IPS-20b (cell line): ENCODE measurements at regions not wholly inside any gene's neighbourhood (a gene's known extent, or its start where the extent isn't known, plus 50 kb on each side); places are given as distances from the start of the nearest gene placed in this dataset.
"Not testable (repeated sequence)": the region's sequence is repeated elsewhere in the genome, so short reads cannot be mapped to it uniquely, and the experiment has no call there.

Source experiments
- H3K27ac ChIP-seq: one replicate; pipeline ENCODE4 v1.5.1; 2013; ENCODE audit warnings: low read length
- H3K27me3 ChIP-seq: 2 replicates; pipeline ENCODE4 v1.6.1; 2013; ENCODE audit warnings: mild to moderate bottlenecking, low read length, inconsistent platforms; ENCODE audit not compliant: insufficient read depth
- H3K36me3 ChIP-seq: 2 replicates; pipeline ENCODE4 v1.6.1; 2013; ENCODE audit warnings: low read depth, mild to moderate bottlenecking, inconsistent platforms, low read length, moderate library complexity; ENCODE audit not compliant: insufficient read depth
- H3K4me1 ChIP-seq: 2 replicates; pipeline ENCODE4 v1.6.1; 2013; ENCODE audit warnings: mild to moderate bottlenecking, control low read depth, inconsistent platforms, low read length, moderate library complexity; ENCODE audit not compliant: insufficient read depth
- H3K4me3 ChIP-seq: 2 replicates; pipeline ENCODE4 v1.5.1; 2013; ENCODE audit warnings: mild to moderate bottlenecking, low read length, inconsistent platforms
- H3K9ac ChIP-seq: 2 replicates; pipeline ENCODE4 v1.6.1; 2013; ENCODE audit warnings: low read depth, mild to moderate bottlenecking, inconsistent platforms, low read length, moderate library complexity
- H3K9me3 ChIP-seq: 2 replicates; pipeline ENCODE4 v1.6.1; 2013; ENCODE audit warnings: mild to moderate bottlenecking, low read depth, low read length, inconsistent platforms; ENCODE audit not compliant: insufficient read depth

DNA sequence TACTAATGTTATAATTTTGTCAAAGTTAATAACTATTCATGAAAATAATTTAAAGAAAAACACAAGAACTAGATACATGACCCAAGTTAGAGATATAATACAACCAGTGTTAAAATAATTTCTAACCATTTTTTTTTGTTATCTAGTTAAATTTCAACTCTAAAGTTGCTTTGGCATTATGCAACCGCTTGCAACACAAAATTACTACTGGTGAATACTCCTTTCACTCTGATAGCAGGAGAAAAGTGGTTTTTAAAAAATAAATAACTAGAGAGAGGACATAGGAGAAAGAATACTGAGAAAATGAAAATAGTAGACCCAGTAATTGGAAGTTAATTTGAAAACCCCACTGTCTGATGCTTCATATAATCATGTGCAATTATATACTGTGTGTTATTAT is 622.4 kb upstream of the GRIN3A start:
- H3K9me3 ChIP-seq: peaks cover 13% of the 10 kb centered on the region
- H3K27ac ChIP-seq: no peak overlapping the region
- H3K27me3 ChIP-seq: no peaks in the 10 kb centered on the region

GRCh38 chr9:102355982-102356381 is 617.5 kb upstream of the GRIN3A start:
- H3K27ac ChIP-seq: no peak overlapping the region

More for the DNA sequence above, 622.4 kb upstream of the GRIN3A start:
- H3K9ac ChIP-seq: no peak overlapping the region
- H3K36me3 ChIP-seq: no peaks in the 10 kb centered on the region
- H3K4me1 ChIP-seq: no peaks in the 10 kb centered on the region
- no peak overlapping the region for H3K4me3 ChIP-seq

DNA sequence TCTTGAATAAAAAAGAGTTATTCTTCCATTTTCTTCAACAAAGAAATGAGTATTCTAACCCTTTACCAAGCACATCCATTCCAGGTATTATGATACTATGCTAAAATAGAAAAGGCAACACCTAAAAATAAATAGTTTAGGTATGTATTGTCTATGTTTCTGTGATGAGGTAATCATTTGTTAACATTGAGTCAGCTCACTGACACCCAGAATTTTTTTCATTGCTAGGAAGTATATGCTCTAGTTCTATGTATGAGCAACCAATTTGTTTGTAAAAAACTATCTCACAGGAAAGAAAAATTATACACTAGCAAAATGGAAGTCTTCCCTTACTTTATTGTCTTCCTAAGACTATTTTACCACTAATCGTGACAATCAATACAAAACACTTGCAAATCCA is 615.6 kb upstream of the GRIN3A start:
- no peak overlapping the region for H3K4me3 ChIP-seq
- H3K27me3 ChIP-seq: no peaks in the 10 kb centered on the region

More at GRCh38 chr9:102355982-102356381, 617.5 kb upstream of the GRIN3A start:
- Histone ChIP-seq H3K4me3 (no peak overlapping the region), H3K4me1 (no peaks in the 10 kb centered on the region), H3K9ac (no peak overlapping the region), H3K36me3 (no peaks in the 10 kb centered on the region), H3K27me3 (no peaks in the 10 kb centered on the region), H3K9me3 (peaks cover 15% of the 10 kb centered on the region)

DNA sequence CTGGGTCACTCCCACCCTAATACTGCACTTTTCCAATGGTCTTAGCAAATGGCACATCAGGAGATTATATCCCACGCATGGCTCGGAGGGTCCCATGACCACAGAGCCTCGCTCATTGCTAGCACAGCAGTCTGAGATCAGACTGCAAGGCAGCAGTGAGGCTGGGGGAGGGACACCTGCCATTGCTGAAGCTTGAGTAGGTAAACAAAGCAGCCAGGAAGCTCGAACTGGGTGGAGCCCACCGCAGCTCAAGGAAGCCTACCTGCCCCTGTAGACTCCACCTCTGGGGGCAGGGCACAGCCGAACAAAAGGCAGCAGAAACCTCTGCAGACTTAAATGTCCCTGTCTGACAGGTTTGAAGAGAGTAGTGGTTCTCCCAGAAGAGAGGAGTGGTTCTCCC is 599.0 kb upstream of the GRIN3A start:
- not testable (repeated sequence) for H3K9me3 ChIP-seq, H3K27me3 ChIP-seq, H3K36me3 ChIP-seq, H3K4me1 ChIP-seq, H3K9ac ChIP-seq, H3K27ac ChIP-seq, H3K4me3 ChIP-seq

More for the DNA sequence above, 615.6 kb upstream of the GRIN3A start:
- Histone ChIP-seq H3K27ac (no peak overlapping the region), H3K4me1 (no peaks in the 10 kb centered on the region), H3K36me3 (no peaks in the 10 kb centered on the region), H3K9me3 (peaks cover 15% of the 10 kb centered on the region), H3K9ac (no peak overlapping the region)

DNA sequence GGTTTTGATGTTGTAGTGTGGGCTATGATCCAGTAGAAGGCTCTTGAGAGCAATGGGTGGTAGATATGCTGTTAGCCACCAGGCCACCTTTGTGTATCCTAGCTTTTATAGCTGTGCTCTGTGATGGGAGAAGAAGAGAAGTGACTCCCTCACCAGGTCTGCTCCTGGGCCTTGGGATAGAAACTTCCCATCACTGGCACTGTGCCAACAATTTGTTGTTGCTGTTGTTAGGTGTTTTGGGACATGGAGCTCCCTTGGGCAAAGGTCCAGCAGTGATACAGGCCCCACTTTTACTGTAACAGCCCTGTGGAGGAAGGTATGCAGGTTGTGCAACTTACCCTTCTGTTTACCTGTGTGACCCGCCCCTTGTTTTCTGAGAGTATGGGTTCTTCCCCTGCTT is 570.9 kb upstream of the GRIN3A start:
- Histone ChIP-seq H3K9ac (no peak overlapping the region), H3K36me3 (no peaks in the 10 kb centered on the region), H3K27me3 (no peaks in the 10 kb centered on the region), H3K27ac (no peak overlapping the region), H3K9me3 (peaks cover 16% of the 10 kb centered on the region), H3K4me1 (0 out of 2 replicates have a peak, but pooled peaks cover 4% of the 10 kb centered on the region), H3K4me3 (no peak overlapping the region)

DNA sequence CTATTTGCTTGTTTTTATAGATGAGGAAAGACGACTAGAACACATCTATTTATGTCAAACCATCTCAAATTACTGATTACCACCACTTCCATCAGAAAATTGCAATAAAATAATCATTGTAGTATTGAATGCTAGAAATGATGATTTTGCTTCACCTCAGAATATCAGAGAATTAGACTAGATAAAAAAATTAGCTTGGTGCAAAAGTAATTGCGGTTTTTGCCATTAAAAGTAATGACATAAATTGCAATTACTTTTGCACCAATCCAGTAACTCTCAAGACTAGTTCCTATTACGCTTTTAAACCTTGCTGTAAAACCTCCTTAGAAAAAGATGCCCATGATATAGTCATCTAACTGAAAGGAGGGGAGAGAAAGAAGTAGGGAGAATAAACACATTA is 556.7 kb upstream of the GRIN3A start:
- H3K36me3 ChIP-seq: no peaks in the 10 kb centered on the region
- H3K27ac ChIP-seq: no peak overlapping the region
- no peak overlapping the region for H3K4me3 ChIP-seq
- H3K9ac ChIP-seq: no peak overlapping the region
- no peaks in the 10 kb centered on the region for H3K4me1 ChIP-seq
- no peaks in the 10 kb centered on the region for H3K9me3 ChIP-seq
- H3K27me3 ChIP-seq: no peaks in the 10 kb centered on the region

DNA sequence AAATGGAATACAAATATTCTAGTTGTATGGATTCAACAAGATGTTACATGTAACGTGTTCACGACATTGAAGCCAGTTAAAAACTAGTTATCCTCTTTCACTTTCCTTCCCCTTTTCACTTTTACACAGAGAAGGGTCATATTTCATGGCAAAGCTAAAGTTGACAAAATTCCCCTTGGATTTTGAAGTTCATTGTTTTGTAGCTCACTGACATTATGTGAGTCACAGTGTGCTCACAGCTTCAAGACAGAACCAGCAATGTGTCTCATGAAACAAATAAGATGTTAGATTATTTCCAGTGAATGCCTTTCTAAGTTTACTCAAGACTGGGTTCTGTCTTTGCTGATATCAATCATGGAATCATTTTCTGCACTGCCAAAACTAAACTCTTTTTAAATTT is 535.5 kb upstream of the GRIN3A start:
- no peaks in the 10 kb centered on the region for H3K4me1 ChIP-seq

GRCh38 chr9:102253099-102253498 is 514.7 kb upstream of the GRIN3A start:
- Histone ChIP-seq H3K27me3 (no peaks in the 10 kb centered on the region), H3K4me1 (no peaks in the 10 kb centered on the region), H3K27ac (no peak overlapping the region), H3K9ac (no peak overlapping the region), H3K36me3 (no peaks in the 10 kb centered on the region), H3K4me3 (no peak overlapping the region), H3K9me3 (no peaks in the 10 kb centered on the region)

More for the DNA sequence above, 535.5 kb upstream of the GRIN3A start:
- Histone ChIP-seq H3K9me3 (no peaks in the 10 kb centered on the region), H3K27me3 (no peaks in the 10 kb centered on the region), H3K36me3 (no peaks in the 10 kb centered on the region), H3K27ac (no peak overlapping the region), H3K9ac (no peak overlapping the region), H3K4me3 (no peak overlapping the region)

DNA sequence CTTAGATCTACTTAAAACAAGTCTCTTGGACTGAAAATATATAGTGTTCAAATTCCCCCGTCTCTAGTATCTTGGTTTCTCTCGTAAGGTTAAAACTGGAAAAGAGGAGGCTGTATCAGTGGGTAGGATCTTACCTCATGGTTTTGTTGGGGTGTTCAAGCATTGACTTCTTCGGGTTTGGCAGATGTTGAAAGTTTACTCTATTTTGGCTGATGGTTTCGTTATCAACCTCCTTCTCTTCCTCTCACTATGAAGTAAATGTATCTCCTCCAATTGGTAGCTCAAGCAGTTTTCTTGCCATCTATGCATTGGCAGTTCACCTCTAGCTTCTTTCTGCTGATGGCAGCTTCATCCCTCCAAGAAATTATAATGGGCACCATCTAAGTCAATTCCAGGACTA is 506.5 kb upstream of the GRIN3A start:
- no peaks in the 10 kb centered on the region for H3K36me3 ChIP-seq
- H3K4me3 ChIP-seq: no peak overlapping the region
- no peak overlapping the region for H3K9ac ChIP-seq
- H3K27ac ChIP-seq: no peak overlapping the region
- no peaks in the 10 kb centered on the region for H3K4me1 ChIP-seq
- H3K27me3 ChIP-seq: no peaks in the 10 kb centered on the region
- no peaks in the 10 kb centered on the region for H3K9me3 ChIP-seq

GRCh38 chr9:102237520-102237919 is 499.1 kb upstream of the GRIN3A start:
- no peak overlapping the region for H3K27ac ChIP-seq
- no peaks in the 10 kb centered on the region for H3K4me1 ChIP-seq
- H3K9me3 ChIP-seq: no peaks in the 10 kb centered on the region
- H3K9ac ChIP-seq: no peak overlapping the region
- no peaks in the 10 kb centered on the region for H3K27me3 ChIP-seq
- no peaks in the 10 kb centered on the region for H3K36me3 ChIP-seq
- H3K4me3 ChIP-seq: no peak overlapping the region

GRCh38 chr9:102237094-102237493 is 498.6 kb upstream of the GRIN3A start:
- no peak overlapping the region for H3K4me3 ChIP-seq
- no peaks in the 10 kb centered on the region for H3K27me3 ChIP-seq
- H3K4me1 ChIP-seq: no peaks in the 10 kb centered on the region
- H3K9me3 ChIP-seq: no peaks in the 10 kb centered on the region
- no peaks in the 10 kb centered on the region for H3K36me3 ChIP-seq
- no peak overlapping the region for H3K9ac ChIP-seq
- H3K27ac ChIP-seq: no peak overlapping the region

DNA sequence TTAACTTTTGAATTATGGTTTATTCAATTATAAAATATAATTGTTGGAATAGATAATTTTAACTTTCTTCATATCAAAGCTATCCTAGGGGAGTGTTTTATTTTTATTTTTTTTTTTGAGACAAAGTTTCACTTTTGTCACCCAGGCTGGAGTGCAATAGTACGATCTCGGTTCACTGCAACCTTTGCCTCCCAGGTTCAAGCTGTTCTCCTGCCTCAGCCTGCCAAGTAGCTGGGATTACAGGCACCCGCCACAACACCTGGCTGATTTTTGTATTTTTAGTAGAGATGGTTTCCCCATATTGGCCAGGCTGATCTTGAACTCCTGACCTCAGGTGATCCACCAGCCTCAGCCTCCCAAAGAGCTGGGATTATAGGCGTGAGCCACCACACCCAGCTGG is 489.0 kb upstream of the GRIN3A start:
- not testable (repeated sequence) for H3K36me3 ChIP-seq, H3K4me1 ChIP-seq, H3K27me3 ChIP-seq, H3K27ac ChIP-seq, H3K9me3 ChIP-seq, H3K9ac ChIP-seq, H3K4me3 ChIP-seq
